Thyroid gland (tissue), 4 donors: ENCODE measurements at regions not wholly inside any gene's neighbourhood (a gene's known extent, or its start where the extent isn't known, plus 50 kb on each side); places are given as distances from the start of the nearest gene placed in this dataset.

Source experiments
- CTCF ChIP-seq, 6 experiments: fragments of 200-600 bp in 3 of 6; fragments of 450-650 bp in 3 of 6; sonication (generic) in 3 of 6; IDR thresholded peaks; one replicate each; pipeline ENCODE4 v1.5.1; 2016 to 2019; ENCODE audit warnings: antibody characterized with exemption in 6 of 6, mild to moderate bottlenecking in 2 of 6, inconsistent platforms in 1 of 6, moderate library complexity in 1 of 6
- POLR2A ChIP-seq, 2 donors: fragments of 450-650 bp; IDR thresholded peaks; one replicate each; pipeline ENCODE4 v1.6.1; 2017; ENCODE audit warnings: antibody characterized with exemption in 2 of 2, mild to moderate bottlenecking in 2 of 2, moderate library complexity in 1 of 2

GRCh38 chr10:3593611-3594010, 191.4 kb downstream of the KLF6 start:
- TF ChIP-seq CTCF (IDR thresholded peaks at IDR 0.05) (no peak), POLR2A (IDR thresholded peaks at IDR 0.05) (no peak)
